BJ (cell line): ENCODE measurements at regions not wholly inside any gene's neighbourhood (a gene's known extent, or its start where the extent isn't known, plus 50 kb on each side); places are given as distances from the start of the nearest gene placed in this dataset.

ENCODE experiments used
- CTCF ChIA-PET: fragments of 350-600 bp; formaldehyde crosslinking; extraction: SDS; loops from one replicate; lab custom pipeline; 2021; ENCODE audit warnings: antibody characterized with exemption, inconsistent platforms; lab: Yijun Ruan, JAX
- POLR2A ChIA-PET: fragments of 300-600 bp; sonication (Branson Sonifier 250); formaldehyde crosslinking; extraction: SDS; loops from one replicate; lab custom pipeline; 2021; ENCODE audit warnings: antibody characterized with exemption; lab: Charles Lee
- DNase-seq: peaks from one replicate; pipeline ENCODE4 v3.0.0-alpha.2; 2011; ENCODE audit warnings: low read depth
- H3K27me3 ChIP-seq: 2 replicates; pipeline ENCODE4 v1.6.0; 2011; ENCODE audit warnings: low read length; ENCODE audit not compliant: control insufficient read depth, insufficient read depth
- H3K36me3 ChIP-seq: 2 replicates; pipeline ENCODE4 v1.5.1; 2011; ENCODE audit warnings: low read length; ENCODE audit not compliant: control insufficient read depth, insufficient read depth
- H3K4me3 ChIP-seq: 2 replicates; pipeline ENCODE4 v1.5.1; 2011; ENCODE audit warnings: low read depth, mild to moderate bottlenecking, control low read depth, low read length
- CTCF ChIP-seq: IDR thresholded peaks from 2 replicates; pipeline ENCODE4 v1.5.1; 2011; ENCODE audit warnings: low read depth, mild to moderate bottlenecking, control low read depth, inconsistent platforms, low read length, moderate library complexity; ENCODE audit not compliant: insufficient read depth

DNA sequence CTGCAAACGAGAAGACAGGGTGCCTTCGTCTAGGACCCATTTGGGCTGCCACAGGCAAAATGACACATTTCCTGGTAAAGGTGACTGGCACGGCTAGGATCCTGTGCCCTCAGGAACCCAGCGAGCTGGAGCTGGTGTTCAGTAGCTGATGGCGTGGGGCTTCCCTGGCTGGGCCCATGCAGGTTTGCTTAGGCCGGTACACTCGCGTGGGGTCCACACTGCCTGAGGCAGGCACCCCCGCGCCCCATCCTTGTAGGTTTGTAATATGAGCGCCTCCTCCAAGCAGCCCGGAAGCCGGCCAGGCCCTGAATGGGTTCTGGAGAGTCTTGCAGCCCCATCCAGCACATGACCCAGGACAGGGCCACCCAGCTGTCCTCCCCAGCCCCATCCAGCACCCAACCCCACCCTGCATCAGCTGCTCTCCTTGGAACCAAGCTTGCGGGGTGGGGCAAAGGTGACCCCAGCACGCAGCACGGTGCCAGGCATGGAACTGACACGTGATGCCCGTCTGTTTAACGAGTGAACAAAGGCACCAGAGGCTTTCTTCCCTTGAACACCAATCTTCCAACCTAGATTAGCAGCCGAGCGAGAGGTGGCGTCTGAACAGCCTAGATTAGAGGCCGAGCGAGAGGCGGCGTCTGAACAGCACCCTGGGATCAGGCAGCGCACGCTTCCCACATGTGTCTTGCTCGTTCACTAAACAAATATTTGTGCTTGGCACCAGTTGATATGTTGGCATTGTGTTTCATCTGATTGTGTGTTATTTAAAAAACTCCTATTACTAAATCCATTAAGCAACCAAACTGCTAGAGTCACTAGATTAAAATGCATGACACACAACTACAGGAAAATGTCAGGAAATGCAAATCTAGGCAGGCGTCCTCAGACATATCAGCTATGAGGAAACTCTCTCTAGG is 112.1 kb downstream of the DLL1 start:
- DNase-seq, result peak; percentile 60
- POLR2A ChIA-PET, result interaction anchor here (0.6 kb wide), 1 partner anchor 30 kb away, joined by 7 read pairs; no protein-coding TSS in a partner anchor

DNA sequence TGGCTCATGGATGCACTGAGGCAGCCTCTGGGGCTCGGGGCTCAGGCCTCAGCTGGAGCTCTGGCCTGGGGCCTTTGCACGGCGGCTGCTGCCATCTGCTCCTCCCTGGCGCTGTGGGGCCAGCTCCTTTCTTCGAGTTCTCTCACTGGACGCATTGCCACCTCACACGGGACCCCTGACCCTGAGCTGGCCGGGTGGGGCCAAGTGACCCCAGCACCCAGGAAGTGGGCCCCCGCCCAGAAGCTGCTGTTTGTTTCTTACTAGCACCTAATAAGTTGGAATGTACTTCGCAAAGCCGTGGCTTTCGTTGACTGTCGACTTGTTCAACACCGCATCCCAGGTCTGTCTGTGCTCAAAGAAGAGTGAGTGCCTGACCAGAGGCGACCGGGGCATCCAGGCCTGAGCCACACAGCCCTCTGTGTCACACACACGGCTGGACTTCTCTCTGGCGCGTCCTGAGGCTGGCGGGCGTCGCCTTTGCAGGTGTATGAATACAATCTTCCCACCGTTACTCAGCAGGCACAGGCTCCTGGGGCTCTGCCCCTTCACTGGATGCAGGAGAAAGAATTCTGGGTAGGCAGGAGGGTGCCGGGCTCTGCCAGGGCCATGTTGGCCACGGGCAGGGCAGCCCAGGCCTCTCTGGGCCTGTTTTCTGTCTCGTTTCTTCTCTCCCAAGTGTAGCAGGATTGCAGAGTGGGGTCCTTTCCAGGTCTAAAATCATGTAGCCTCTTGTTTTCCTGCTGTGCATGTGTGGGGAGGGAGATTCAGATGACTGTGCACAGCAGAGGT is 112.9 kb downstream of the DLL1 start:
- POLR2A ChIA-PET, result no interaction called here

More for the DNA sequence above, 112.1 kb downstream of the DLL1 start:
- no peak for TF ChIP-seq CTCF
- Histone ChIP-seq H3K36me3 (no peaks in the 10 kb centered on the region), H3K4me3 (no peak overlapping the region), H3K27me3 (no peaks in the 10 kb centered on the region)
- CTCF ChIA-PET, result no interaction called here

GRCh38 chr6:170176898-170177771 is 113.7 kb downstream of the DLL1 start:
- TF ChIP-seq CTCF, result no peak
- Histone ChIP-seq H3K4me3 (no peak overlapping the region), H3K27me3 (no peaks in the 10 kb centered on the region), H3K36me3 (no peaks in the 10 kb centered on the region)
- CTCF ChIA-PET, result no interaction called here
- DNase-seq, result no peak
- POLR2A ChIA-PET, result no interaction called here

More for the DNA sequence above, 112.9 kb downstream of the DLL1 start:
- Histone ChIP-seq H3K36me3 (no peaks in the 10 kb centered on the region), H3K4me3 (no peak overlapping the region), H3K27me3 (no peaks in the 10 kb centered on the region)
- no peak for DNase-seq
- TF ChIP-seq CTCF, result no peak
- CTCF ChIA-PET, result no interaction called here

GRCh38 chr6:170176136-170176897 is 114.6 kb downstream of the DLL1 start:
- no peak for DNase-seq
- no peak overlapping the region for H3K4me3 ChIP-seq
- H3K27me3 ChIP-seq, result no peaks in the 10 kb centered on the region
- POLR2A ChIA-PET, result no interaction called here
- CTCF ChIA-PET, result no interaction called here
- no peaks in the 10 kb centered on the region for H3K36me3 ChIP-seq
- TF ChIP-seq CTCF, result no peak
